GM13977 (cell line): ENCODE measurements at regions not wholly inside any gene's neighbourhood (a gene's known extent, or its start where the extent isn't known, plus 50 kb on each side); places are given as distances from the start of the nearest gene placed in this dataset.
A peak's percentile ranks its signal among the peaks of the same experiment; 100 is the strongest.

ENCODE experiments used
- DNase-seq: peaks from one replicate; pipeline ENCODE4 v3.0.0; 2012; ENCODE audit warnings: low spot score
- CTCF ChIP-seq: IDR thresholded peaks from 2 replicates; pipeline ENCODE4 v1.5.1; 2012; ENCODE audit warnings: mild to moderate bottlenecking, control low read depth; ENCODE audit not compliant: insufficient read depth; ENCODE audit errors: extremely low read depth, missing control alignments
- in situ Hi-C: fragments of 300-500 bp; cut with MboI; formaldehyde crosslinking; loops from one replicate; pipeline ENCODE4 v1.12.0; 2022; ENCODE audit warnings: low sequenced_read_pairs, low pct_unique_long_range_greater_than_20kb, mixed read lengths, inconsistent platforms; ENCODE audit not compliant: unreplicated experiment

GRCh38 chr18:67951137-67951536, 434.6 kb upstream of the DSEL start:
- TF ChIP-seq CTCF = no peak
- no peak for DNase-seq
- in situ Hi-C loops = no loop called here

- no peak for TF ChIP-seq CTCF
- DNase-seq = no peak
- in situ Hi-C loops = no loop called here
Observed at GRCh38 chr18:67938660-67939059, 422.1 kb upstream of the DSEL start.

- peak; percentile 5 for DNase-seq
- no peak for TF ChIP-seq CTCF
- in situ Hi-C loops = no loop called here
Observed at GRCh38 chr18:67935638-67936037, 419.1 kb upstream of the DSEL start.

- DNase-seq = no peak
- in situ Hi-C loops = no loop called here
- no peak for TF ChIP-seq CTCF
Observed at GRCh38 chr18:67933271-67933670, 416.8 kb upstream of the DSEL start.

- in situ Hi-C loops = no loop called here
- no peak for DNase-seq
- TF ChIP-seq CTCF = no peak
Observed at GRCh38 chr18:67932271-67932670, 415.8 kb upstream of the DSEL start.

GRCh38 chr18:67926929-67927864, 410.7 kb upstream of the DSEL start:
- no peak for TF ChIP-seq CTCF
- in situ Hi-C loops = no loop called here
- no peak for DNase-seq
